ENCODE measurements at regions not wholly inside any gene's neighbourhood (a gene's known extent, or its start where the extent isn't known, plus 50 kb on each side); places are given as distances from the start of the nearest gene placed in this dataset.

DNA sequence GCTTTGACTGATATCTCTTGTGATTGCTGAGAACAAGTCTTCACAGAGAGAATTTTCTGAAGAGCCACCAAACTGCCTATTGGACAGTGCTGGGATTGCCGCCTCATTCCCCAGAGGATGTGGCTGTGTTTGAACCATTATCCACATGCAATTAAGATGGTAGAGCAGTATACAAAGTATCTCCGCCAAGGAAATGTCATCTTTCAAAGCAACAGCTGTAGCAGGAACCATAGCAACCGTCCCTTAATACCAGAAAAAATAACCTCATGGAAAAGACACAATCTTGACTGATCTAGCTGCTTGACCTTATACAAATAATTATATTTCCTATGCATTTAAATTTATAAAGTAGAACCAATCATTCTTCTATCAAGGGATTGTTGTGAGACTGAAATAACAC lies 772.6 kb upstream of the FAM98A start:
- no peak for TF ChIP-seq CTCF (IDR thresholded peaks at IDR 0.05; ENCODE audit: borderline replicate concordance, extremely low read depth, insufficient read depth)
- H3K36me3 ChIP-seq (ENCODE audit: control insufficient read depth in 2 of 3, insufficient read depth in 3 of 3, low read length in 3 of 3): no peaks in the 10 kb centered on the region
- no peak for FAIRE-seq
- H3K27me3 ChIP-seq (ENCODE audit: control insufficient read depth, insufficient read depth, low read length): no peaks in the 10 kb centered on the region
- H3K9me3 ChIP-seq (ENCODE audit: control insufficient read depth in 2 of 3, insufficient read depth in 1 of 3, low read length in 3 of 3): no peaks in the 10 kb centered on the region
- H3K9ac ChIP-seq (ENCODE audit: low read length in 3 of 3): no peak overlapping the region
- no peak overlapping the region for H3K27ac ChIP-seq (ENCODE audit: low read depth in 2 of 2, low read length in 2 of 2)
- intact Hi-C loops (cut with DNase I): no loop called here
- peak in 1 of 5 donors; percentile 9 for DNase-seq
- no peak overlapping the region for H3K4me3 ChIP-seq (ENCODE audit: low read length in 3 of 3)
- H3K4me1 ChIP-seq (ENCODE audit: control insufficient read depth in 2 of 3, insufficient read depth in 2 of 3, low read depth in 1 of 3, low read length in 3 of 3): no peaks in the 10 kb centered on the region

- intact Hi-C loops (cut with DNase I): no loop called here
- Histone ChIP-seq H3K27me3 (ENCODE audit: control insufficient read depth, insufficient read depth, low read length) (no peaks in the 10 kb centered on the region), H3K9ac (ENCODE audit: low read length in 3 of 3) (no peak overlapping the region), H3K4me1 (ENCODE audit: control insufficient read depth in 2 of 3, insufficient read depth in 2 of 3, low read depth in 1 of 3, low read length in 3 of 3) (peaks cover 0 to 3% (median 0%) of the 10 kb centered on the region in 3 donors), H3K27ac (ENCODE audit: low read depth in 2 of 2, low read length in 2 of 2) (no peak overlapping the region), H3K36me3 (ENCODE audit: control insufficient read depth in 2 of 3, insufficient read depth in 3 of 3, low read length in 3 of 3) (no peaks in the 10 kb centered on the region), H3K9me3 (ENCODE audit: control insufficient read depth in 2 of 3, insufficient read depth in 1 of 3, low read length in 3 of 3) (no peaks in the 10 kb centered on the region), H3K4me3 (ENCODE audit: low read length in 3 of 3) (no peak overlapping the region)
- DNase-seq (no peak), FAIRE-seq (no peak)
- no peak for TF ChIP-seq CTCF (IDR thresholded peaks at IDR 0.05; ENCODE audit: borderline replicate concordance, extremely low read depth, insufficient read depth)
These were observed 769.2 kb upstream of the FAM98A start for GRCh38 chr2:34368304-34368703.

GRCh38 chr2:34365932-34366331 lies 766.8 kb upstream of the FAM98A start:
- Histone ChIP-seq H3K27me3 (ENCODE audit: control insufficient read depth, insufficient read depth, low read length) (no peaks in the 10 kb centered on the region), H3K9me3 (ENCODE audit: control insufficient read depth in 2 of 3, insufficient read depth in 1 of 3, low read length in 3 of 3) (no peaks in the 10 kb centered on the region), H3K4me1 (ENCODE audit: control insufficient read depth in 2 of 3, insufficient read depth in 2 of 3, low read depth in 1 of 3, low read length in 3 of 3) (peaks cover 0 to 3% (median 0%) of the 10 kb centered on the region in 3 donors), H3K27ac (ENCODE audit: low read depth in 2 of 2, low read length in 2 of 2) (no peak overlapping the region), H3K9ac (ENCODE audit: low read length in 3 of 3) (no peak overlapping the region), H3K36me3 (ENCODE audit: control insufficient read depth in 2 of 3, insufficient read depth in 3 of 3, low read length in 3 of 3) (no peaks in the 10 kb centered on the region), H3K4me3 (ENCODE audit: low read length in 3 of 3) (peak overlapping the region in 1 of 3 donors; percentile 16)
- TF ChIP-seq CTCF (IDR thresholded peaks at IDR 0.05; ENCODE audit: borderline replicate concordance, extremely low read depth, insufficient read depth): no peak
- DNase-seq (peak in 4 of 5 donors; percentile 44 to 81 (median 69)), FAIRE-seq (no peak)
- intact Hi-C loops (cut with DNase I): no loop called here

DNA sequence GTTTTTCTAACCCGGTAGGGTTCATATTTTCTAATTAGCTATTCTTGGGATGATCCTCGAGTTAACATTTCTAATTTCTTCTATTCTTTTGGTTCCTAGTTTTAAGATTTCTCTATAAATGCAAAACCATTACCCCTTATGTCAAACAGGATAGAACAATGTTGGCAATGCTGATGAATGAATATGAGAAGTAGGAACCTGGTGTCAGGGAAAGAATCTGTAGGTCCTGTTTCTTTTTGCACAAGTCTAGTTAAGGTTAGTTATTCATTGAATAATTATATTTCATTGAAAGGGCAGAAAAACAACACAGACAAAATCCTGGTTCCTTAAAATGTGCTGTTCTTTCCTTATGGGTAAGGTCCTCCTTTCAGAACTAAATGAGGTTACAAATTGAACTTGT lies 766.4 kb upstream of the FAM98A start:
- no peaks in the 10 kb centered on the region for H3K9me3 ChIP-seq (ENCODE audit: control insufficient read depth in 2 of 3, insufficient read depth in 1 of 3, low read length in 3 of 3)
- intact Hi-C loops (cut with DNase I): no loop called here
- FAIRE-seq (no peak), DNase-seq (peak in 1 of 5 donors; percentile 7)
- H3K4me3 ChIP-seq (ENCODE audit: low read length in 3 of 3): peak overlapping the region in 1 of 3 donors; percentile 16
- TF ChIP-seq CTCF (IDR thresholded peaks at IDR 0.05; ENCODE audit: borderline replicate concordance, extremely low read depth, insufficient read depth): no peak
- H3K36me3 ChIP-seq (ENCODE audit: control insufficient read depth in 2 of 3, insufficient read depth in 3 of 3, low read length in 3 of 3): no peaks in the 10 kb centered on the region
- H3K4me1 ChIP-seq (ENCODE audit: control insufficient read depth in 2 of 3, insufficient read depth in 2 of 3, low read depth in 1 of 3, low read length in 3 of 3): peaks cover 0 to 3% (median 0%) of the 10 kb centered on the region in 3 donors
- H3K27ac ChIP-seq (ENCODE audit: low read depth in 2 of 2, low read length in 2 of 2): no peak overlapping the region
- no peaks in the 10 kb centered on the region for H3K27me3 ChIP-seq (ENCODE audit: control insufficient read depth, insufficient read depth, low read length)
- H3K9ac ChIP-seq (ENCODE audit: low read length in 3 of 3): no peak overlapping the region

Measured in kidney (tissue), 13 donors.